Smooth muscle cell of the brain vasculature (primary cell): ENCODE measurements at regions not wholly inside any gene's neighbourhood (a gene's known extent, or its start where the extent isn't known, plus 50 kb on each side); places are given as distances from the start of the nearest gene placed in this dataset.

Experiments
- DNase-seq: peaks from one replicate; pipeline ENCODE4 v3.0.0-alpha.2; 2012; ENCODE audit warnings: low read depth, low spot score

GRCh38 chr10:107741971-107742370, 577.5 kb upstream of the SORCS1 start:
- DNase-seq: no peak

GRCh38 chr10:107740962-107741690, 576.6 kb upstream of the SORCS1 start:
- DNase-seq: no peak

GRCh38 chr10:107739951-107740350, 575.4 kb upstream of the SORCS1 start:
- DNase-seq: no peak

GRCh38 chr10:107733328-107734130, 569.0 kb upstream of the SORCS1 start:
- DNase-seq: no peak

- DNase-seq: no peak
Measured at GRCh38 chr10:107732045-107732444, 567.5 kb upstream of the SORCS1 start.

- DNase-seq: no peak
Measured at GRCh38 chr10:107728807-107729206, 564.3 kb upstream of the SORCS1 start.

GRCh38 chr10:107727767-107728317, 563.3 kb upstream of the SORCS1 start:
- DNase-seq: no peak

GRCh38 chr10:107718864-107719263, 554.4 kb upstream of the SORCS1 start:
- no peak for DNase-seq

- DNase-seq: no peak
Measured at GRCh38 chr10:107717046-107717445, 552.5 kb upstream of the SORCS1 start.

- DNase-seq: no peak
Measured at GRCh38 chr10:107715565-107715964, 551.1 kb upstream of the SORCS1 start.

- no peak for DNase-seq
Measured at GRCh38 chr10:107708981-107709380, 544.5 kb upstream of the SORCS1 start.

- DNase-seq: no peak
Measured at GRCh38 chr10:107706096-107706725, 541.7 kb upstream of the SORCS1 start.

GRCh38 chr10:107701943-107702342, 537.4 kb upstream of the SORCS1 start:
- no peak for DNase-seq

GRCh38 chr10:107692072-107692471, 527.6 kb upstream of the SORCS1 start:
- DNase-seq: no peak

- DNase-seq: no peak
Measured at GRCh38 chr10:107689323-107689722, 524.8 kb upstream of the SORCS1 start.

GRCh38 chr10:107687701-107688100, 523.2 kb upstream of the SORCS1 start:
- no peak for DNase-seq

GRCh38 chr10:107686095-107686494, 521.6 kb upstream of the SORCS1 start:
- no peak for DNase-seq

GRCh38 chr10:107671960-107672359, 507.5 kb upstream of the SORCS1 start:
- no peak for DNase-seq

- DNase-seq: no peak
Measured at GRCh38 chr10:107666214-107666613, 501.7 kb upstream of the SORCS1 start.

- DNase-seq: no peak
Measured at GRCh38 chr10:107665459-107665858, 501.0 kb upstream of the SORCS1 start.

- DNase-seq: no peak
Measured at GRCh38 chr10:107657851-107658250, 493.3 kb upstream of the SORCS1 start.

- DNase-seq: no peak
Measured at GRCh38 chr10:107656932-107657331, 492.4 kb upstream of the SORCS1 start.
